Epithelial cell of esophagus (primary cell): ENCODE measurements at regions not wholly inside any gene's neighbourhood (a gene's known extent, or its start where the extent isn't known, plus 50 kb on each side); places are given as distances from the start of the nearest gene placed in this dataset.

Experiments used
- DNase-seq: peaks from one replicate; pipeline ENCODE4 v3.0.0; 2010; ENCODE audit warnings: low read depth
- H3K4me3 ChIP-seq: 2 replicates; pipeline ENCODE4 v1.5.1; 2011; ENCODE audit warnings: mild to moderate bottlenecking, low read length, control low read depth
- CTCF ChIP-seq: IDR thresholded peaks from 2 replicates; pipeline ENCODE4 v1.5.1; 2011; ENCODE audit warnings: low read depth, mild to moderate bottlenecking, low read length, control low read depth, inconsistent platforms; ENCODE audit not compliant: insufficient read depth; ENCODE audit errors: missing control alignments

GRCh38 chr4:128558896-128559679 lies 250.4 kb upstream of the JADE1 start:
- DNase-seq, result peak; percentile 19
- no peak overlapping the region for H3K4me3 ChIP-seq
- no peak for TF ChIP-seq CTCF

GRCh38 chr4:128556756-128557155 lies 252.7 kb upstream of the JADE1 start:
- DNase-seq, result no peak
- no peak overlapping the region for H3K4me3 ChIP-seq
- TF ChIP-seq CTCF, result no peak

GRCh38 chr4:128553686-128554515 lies 255.6 kb upstream of the JADE1 start:
- peak overlapping the region; percentile 44 for H3K4me3 ChIP-seq
- no peak for DNase-seq

GRCh38 chr4:128552586-128552907 lies 257.0 kb upstream of the JADE1 start:
- H3K4me3 ChIP-seq, result no peak overlapping the region
- TF ChIP-seq CTCF, result no peak
- DNase-seq, result no peak

More at GRCh38 chr4:128553686-128554515, 255.6 kb upstream of the JADE1 start:
- TF ChIP-seq CTCF, result no peak

- TF ChIP-seq CTCF, result no peak
- DNase-seq, result no peak
- H3K4me3 ChIP-seq, result no peak overlapping the region
Measured at GRCh38 chr4:128551280-128551679, 258.2 kb upstream of the JADE1 start.

GRCh38 chr4:128550060-128550459 lies 259.4 kb upstream of the JADE1 start:
- no peak overlapping the region for H3K4me3 ChIP-seq
- TF ChIP-seq CTCF, result no peak
- DNase-seq, result no peak
